ENCODE measurements at regions not wholly inside any gene's neighbourhood (a gene's known extent, or its start where the extent isn't known, plus 50 kb on each side); places are given as distances from the start of the nearest gene placed in this dataset.

GRCh38 chr6:40340957-40341356 is 246.2 kb downstream of the LRFN2 start:
- no peak overlapping the region for H3K4me3 ChIP-seq (ENCODE audit: low read depth, low read length)
- no peak for TF ChIP-seq CTCF (IDR thresholded peaks at IDR 0.05; ENCODE audit: insufficient read depth, low read length)
- no peak for DNase-seq (ENCODE audit: low read depth)

- no peak for TF ChIP-seq CTCF (IDR thresholded peaks at IDR 0.05; ENCODE audit: insufficient read depth, low read length)
- no peak for DNase-seq (ENCODE audit: low read depth)
- H3K4me3 ChIP-seq (ENCODE audit: low read depth, low read length), result no peak overlapping the region
Measured at GRCh38 chr6:40340196-40340595, 247.0 kb downstream of the LRFN2 start.

GRCh38 chr6:40338306-40338705 is 248.9 kb downstream of the LRFN2 start:
- no peak for TF ChIP-seq CTCF (IDR thresholded peaks at IDR 0.05; ENCODE audit: insufficient read depth, low read length)
- DNase-seq (ENCODE audit: low read depth), result no peak
- no peak overlapping the region for H3K4me3 ChIP-seq (ENCODE audit: low read depth, low read length)

GRCh38 chr6:40336940-40337760 is 250.0 kb downstream of the LRFN2 start:
- no peak for DNase-seq (ENCODE audit: low read depth)
- TF ChIP-seq CTCF (IDR thresholded peaks at IDR 0.05; ENCODE audit: insufficient read depth, low read length), result no peak
- no peak overlapping the region for H3K4me3 ChIP-seq (ENCODE audit: low read depth, low read length)

GRCh38 chr6:40336296-40336695 is 250.9 kb downstream of the LRFN2 start:
- no peak overlapping the region for H3K4me3 ChIP-seq (ENCODE audit: low read depth, low read length)
- TF ChIP-seq CTCF (IDR thresholded peaks at IDR 0.05; ENCODE audit: insufficient read depth, low read length), result no peak
- DNase-seq (ENCODE audit: low read depth), result no peak

GRCh38 chr6:40334496-40335270 is 252.5 kb downstream of the LRFN2 start:
- DNase-seq (ENCODE audit: low read depth), result no peak
- TF ChIP-seq CTCF (IDR thresholded peaks at IDR 0.05; ENCODE audit: insufficient read depth, low read length), result no peak
- H3K4me3 ChIP-seq (ENCODE audit: low read depth, low read length), result no peak overlapping the region

Data from fibroblast of the aortic adventitia (primary cell).